Stimulated activated CD4-positive, alpha-beta T cell treated with anti-CD3 and anti-CD28 coated beads, Interleukin-15, amount 100 ng/mL, for 24 hours (primary cell): ENCODE measurements at regions not wholly inside any gene's neighbourhood (a gene's known extent, or its start where the extent isn't known, plus 50 kb on each side); places are given as distances from the start of the nearest gene placed in this dataset.
"Not testable (repeated sequence)": the region's sequence is repeated elsewhere in the genome, so short reads cannot be mapped to it uniquely, and the experiment has no call there.

Experiments used
- DNase-seq: peaks from one replicate; pipeline ENCODE4 v3.0.0-alpha.2; 2020

GRCh38 chr15:81710328-81710727 lies 335.5 kb downstream of the MEX3B start:
- DNase-seq: no peak

GRCh38 chr15:81706816-81707346 lies 332.9 kb upstream of the TMC3 start:
- not testable (repeated sequence) for DNase-seq

GRCh38 chr15:81705727-81706126 lies 331.7 kb upstream of the TMC3 start:
- not testable (repeated sequence) for DNase-seq

GRCh38 chr15:81686021-81686420 lies 312.0 kb upstream of the TMC3 start:
- DNase-seq: no peak

GRCh38 chr15:81685237-81685636 lies 311.2 kb upstream of the TMC3 start:
- DNase-seq: no peak

GRCh38 chr15:81680829-81681228 lies 306.8 kb upstream of the TMC3 start:
- DNase-seq: no peak

GRCh38 chr15:81666839-81667238 lies 292.8 kb upstream of the TMC3 start:
- no peak for DNase-seq

GRCh38 chr15:81660976-81661375 lies 287.0 kb upstream of the TMC3 start:
- no peak for DNase-seq

- DNase-seq: no peak
Measured at GRCh38 chr15:81653259-81653658, 279.2 kb upstream of the TMC3 start.

GRCh38 chr15:81645470-81645869 lies 271.5 kb upstream of the TMC3 start:
- no peak for DNase-seq

- no peak for DNase-seq
Measured at GRCh38 chr15:81643771-81644170, 269.8 kb upstream of the TMC3 start.

GRCh38 chr15:81642451-81642990 lies 268.5 kb upstream of the TMC3 start:
- DNase-seq: no peak

GRCh38 chr15:81636064-81636463 lies 262.1 kb upstream of the TMC3 start:
- not testable (repeated sequence) for DNase-seq

- DNase-seq: no peak
Measured at GRCh38 chr15:81633889-81634288, 259.9 kb upstream of the TMC3 start.

GRCh38 chr15:81625896-81626295 lies 251.9 kb upstream of the TMC3 start:
- no peak for DNase-seq

GRCh38 chr15:81619002-81619401 lies 245.0 kb upstream of the TMC3 start:
- no peak for DNase-seq

- no peak for DNase-seq
Measured at GRCh38 chr15:81612631-81613030, 238.6 kb upstream of the TMC3 start.

GRCh38 chr15:81611679-81612078 lies 237.7 kb upstream of the TMC3 start:
- DNase-seq: no peak

- no peak for DNase-seq
Measured at GRCh38 chr15:81608309-81608829, 234.4 kb upstream of the TMC3 start.

GRCh38 chr15:81604713-81605112 lies 230.7 kb upstream of the TMC3 start:
- no peak for DNase-seq

- DNase-seq: no peak
Measured at GRCh38 chr15:81596159-81596865, 222.3 kb upstream of the TMC3 start.

GRCh38 chr15:81595752-81596151 lies 221.7 kb upstream of the TMC3 start:
- DNase-seq: no peak

- DNase-seq: no peak
Measured at GRCh38 chr15:81589671-81590070, 215.7 kb upstream of the TMC3 start.

- DNase-seq: no peak
Measured at GRCh38 chr15:81575436-81576123, 201.6 kb upstream of the TMC3 start.
